Activated CD4-positive, alpha-beta T cell treated with anti-CD3 and anti-CD28 coated beads for 36 hours (primary cell): ENCODE measurements at regions not wholly inside any gene's neighbourhood (a gene's known extent, or its start where the extent isn't known, plus 50 kb on each side); places are given as distances from the start of the nearest gene placed in this dataset.
"Not testable (repeated sequence)": the region's sequence is repeated elsewhere in the genome, so short reads cannot be mapped to it uniquely, and the experiment has no call there.

Experiments
- ATAC-seq: fragments of 200-7000 bp; cut with Tn5 transposase; one replicate; pipeline ENCODE4 v1.10.0; 2021; ENCODE audit warnings: mild to moderate bottlenecking, moderate library complexity
- CTCF ChIA-PET: fragments of 350-600 bp; sonication (Branson Sonifier 250); formaldehyde crosslinking; loops from one replicate; lab custom pipeline; 2021; ENCODE audit warnings: antibody characterized with exemption; lab: Charles Lee
- POLR2A ChIA-PET: fragments of 350-600 bp; sonication (Branson Sonifier 250); formaldehyde crosslinking; loops from one replicate; lab custom pipeline; 2021; ENCODE audit warnings: antibody characterized with exemption, inconsistent platforms; lab: Charles Lee
- DNase-seq: peaks from one replicate; pipeline ENCODE4 v3.0.0-alpha.2; 2020
- H3K27ac Mint-ChIP-seq: one replicate; pipeline ENCODE4 v1.8.0; 2021; ENCODE audit warnings: mixed read lengths
- H3K27me3 Mint-ChIP-seq: one replicate; pipeline ENCODE4 v1.8.0; 2021; ENCODE audit warnings: mixed read lengths
- H3K36me3 Mint-ChIP-seq: one replicate; pipeline ENCODE4 v1.8.0; 2021; ENCODE audit warnings: low read depth, mixed read lengths
- H3K4me1 Mint-ChIP-seq: one replicate; pipeline ENCODE4 v1.8.0; 2021; ENCODE audit warnings: mixed read lengths
- H3K4me3 Mint-ChIP-seq: one replicate; pipeline ENCODE4 v1.8.0; 2021; ENCODE audit warnings: mild to moderate bottlenecking, moderate library complexity, mixed read lengths
- H3K9me3 Mint-ChIP-seq: one replicate; pipeline ENCODE4 v1.8.0; 2021; ENCODE audit warnings: low read depth, mixed read lengths
- intact Hi-C, 2 experiments: fragments of 100-400 bp; cut with DNase I in 1 of 2; cut with micrococcal nuclease in 1 of 2; formaldehyde crosslinking; loops; one replicate each; pipeline versions ENCODE4 v1.14.2 to v1.15.1; 2022 to 2024; cut with DNase I, micrococcal nuclease

GRCh38 chr3:13186435-13186815 lies 113.2 kb upstream of the IQSEC1 start:
- DNase-seq, result no peak

GRCh38 chr3:13185737-13186434 lies 112.7 kb upstream of the IQSEC1 start:
- CTCF ChIA-PET, result interaction anchor here (0.7 kb wide), 1 partner anchor 25 kb away, joined by 4 read pairs; no protein-coding TSS in a partner anchor
- Mint-ChIP-seq H3K4me1 (peaks cover 9% of the 10 kb centered on the region), H3K4me3 (no peak overlapping the region), H3K9me3 (peaks cover 9% of the 10 kb centered on the region), H3K27me3 (peaks cover 7% of the 10 kb centered on the region), H3K27ac (no peak overlapping the region), H3K36me3 (no peaks in the 10 kb centered on the region)
- intact Hi-C loops, result no loop called here
- POLR2A ChIA-PET, result no interaction called here
- ATAC-seq (no peak), DNase-seq (no peak)

More at GRCh38 chr3:13186435-13186815, 113.2 kb upstream of the IQSEC1 start:
- ChIA-PET CTCF (interaction anchor here (0.7 kb wide), 1 partner anchor 26 kb away, joined by 4 read pairs; no protein-coding TSS in a partner anchor), POLR2A (no interaction called here)
- no peaks in the 10 kb centered on the region for H3K36me3 Mint-ChIP-seq
- H3K4me3 Mint-ChIP-seq, result no peak overlapping the region
- no peak for ATAC-seq
- intact Hi-C loops, result no loop called here
- H3K4me1 Mint-ChIP-seq, result peaks cover 9% of the 10 kb centered on the region
- peaks cover 7% of the 10 kb centered on the region for H3K27me3 Mint-ChIP-seq
- H3K27ac Mint-ChIP-seq, result no peak overlapping the region
- peaks cover 9% of the 10 kb centered on the region for H3K9me3 Mint-ChIP-seq

DNA sequence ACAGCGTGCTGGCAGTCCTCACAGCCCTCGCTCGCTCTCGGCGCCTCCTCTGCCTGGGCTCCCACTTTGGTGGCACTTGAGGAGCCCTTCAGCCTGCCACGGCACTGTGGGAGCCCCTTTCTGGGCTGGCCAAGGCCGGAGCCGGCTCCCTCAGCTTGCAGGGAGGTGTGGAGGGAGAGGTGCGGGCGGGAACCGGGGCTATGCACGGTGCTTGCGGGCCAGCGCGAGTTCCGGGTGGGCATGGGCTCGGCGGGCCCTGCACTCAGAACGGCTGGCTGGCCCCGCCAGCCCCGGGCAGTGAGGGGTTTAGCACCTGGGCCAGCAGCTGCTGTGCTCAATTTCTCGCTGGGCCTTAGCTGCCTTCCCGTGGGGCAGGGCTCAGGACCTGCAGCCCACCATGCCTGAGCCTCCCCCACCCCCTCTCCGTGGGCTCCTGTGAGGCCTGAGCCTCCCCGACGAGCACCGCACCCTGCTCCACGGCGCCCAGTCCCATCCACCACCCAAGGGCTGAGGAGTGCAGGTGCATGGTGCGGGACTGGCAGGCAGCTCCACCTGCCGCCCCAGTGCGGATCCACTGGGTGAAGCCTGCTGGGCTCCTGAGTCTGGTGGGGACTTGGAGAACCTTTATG lies 106.5 kb upstream of the IQSEC1 start:
- H3K9me3 Mint-ChIP-seq, result peaks cover 14% of the 10 kb centered on the region
- intact Hi-C loops, H3K36me3 Mint-ChIP-seq, DNase-seq, H3K4me1 Mint-ChIP-seq, H3K4me3 Mint-ChIP-seq, ATAC-seq, POLR2A ChIA-PET, CTCF ChIA-PET, H3K27ac Mint-ChIP-seq, H3K27me3 Mint-ChIP-seq: not testable (repeated sequence)

DNA sequence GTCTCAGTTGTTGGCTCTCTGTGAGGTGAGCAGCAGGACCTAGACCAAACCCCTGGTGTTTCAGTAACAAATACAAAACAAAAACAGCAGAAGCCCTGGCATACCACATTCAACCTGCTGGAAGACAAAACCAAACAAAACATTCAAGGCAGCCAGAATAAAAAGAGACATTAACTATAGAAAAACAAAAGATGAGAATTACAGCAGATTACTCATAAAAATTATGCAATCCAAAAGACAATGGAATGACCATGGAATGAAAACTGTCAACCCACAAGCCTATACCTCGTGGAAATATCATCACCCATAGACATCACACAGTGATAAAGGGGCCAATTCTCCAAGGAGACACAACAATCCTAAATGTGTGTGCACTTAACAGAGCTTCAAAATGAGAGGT lies 106.0 kb upstream of the IQSEC1 start:
- H3K4me1 Mint-ChIP-seq, result no peaks in the 10 kb centered on the region
- H3K27ac Mint-ChIP-seq, result no peak overlapping the region
- POLR2A ChIA-PET, result no interaction called here
- H3K36me3 Mint-ChIP-seq, result peaks cover 7% of the 10 kb centered on the region
- peaks cover 14% of the 10 kb centered on the region for H3K9me3 Mint-ChIP-seq
- CTCF ChIA-PET, result no interaction called here
- no peak for DNase-seq
- H3K4me3 Mint-ChIP-seq, result no peak overlapping the region
- no peaks in the 10 kb centered on the region for H3K27me3 Mint-ChIP-seq
- intact Hi-C loops, result no loop called here
- no peak for ATAC-seq

DNA sequence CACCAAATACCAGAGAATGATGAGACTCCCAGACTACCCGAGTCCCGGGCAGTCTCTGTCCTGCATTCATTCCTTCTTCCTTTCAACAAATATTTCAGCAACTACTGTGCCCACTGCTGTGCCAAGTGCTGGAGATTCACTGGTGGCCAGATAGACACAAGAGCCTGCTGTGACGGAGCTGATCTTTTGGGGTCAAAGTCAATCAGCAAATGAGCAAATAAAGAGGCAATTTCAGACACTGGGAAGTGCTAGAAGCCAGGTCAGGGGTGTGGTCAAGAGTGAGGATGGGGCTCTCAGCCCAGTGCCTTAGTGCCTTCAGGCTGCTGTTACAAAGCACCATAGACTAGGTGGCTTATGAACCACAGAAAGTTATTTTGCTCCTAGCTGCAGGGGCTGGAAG lies 104.9 kb upstream of the IQSEC1 start:
- Mint-ChIP-seq H3K4me3 (no peak overlapping the region), H3K4me1 (no peaks in the 10 kb centered on the region), H3K27me3 (no peaks in the 10 kb centered on the region)

DNA sequence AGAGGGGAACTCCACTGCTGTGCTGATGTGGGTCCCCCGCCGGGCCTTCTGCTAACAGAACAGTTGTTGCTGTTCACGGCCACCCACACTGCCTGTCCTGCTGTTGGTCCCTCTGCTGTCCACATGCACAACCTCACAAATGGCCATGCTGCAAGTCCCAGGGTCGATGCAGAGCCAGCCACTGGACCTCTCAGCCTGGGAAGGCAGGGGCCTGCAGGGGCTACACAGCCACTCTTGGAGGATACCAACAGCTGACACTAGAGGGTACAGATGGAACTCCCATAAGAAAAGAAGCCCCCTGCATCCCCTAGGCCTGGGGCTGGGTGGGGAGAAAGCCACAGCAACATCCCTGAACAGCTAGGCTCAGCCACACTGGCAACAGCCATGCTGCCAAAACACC lies 104.4 kb upstream of the IQSEC1 start:
- H3K27ac Mint-ChIP-seq, result no peak overlapping the region
- intact Hi-C loops, result no loop called here
- H3K36me3 Mint-ChIP-seq, result peaks cover 7% of the 10 kb centered on the region
- CTCF ChIA-PET, result no interaction called here
- H3K4me1 Mint-ChIP-seq, result no peaks in the 10 kb centered on the region
- POLR2A ChIA-PET, result no interaction called here
- H3K4me3 Mint-ChIP-seq, result no peak overlapping the region
- H3K27me3 Mint-ChIP-seq, result no peaks in the 10 kb centered on the region
- H3K9me3 Mint-ChIP-seq, result peaks cover 11% of the 10 kb centered on the region
- DNase-seq, result no peak
- ATAC-seq, result no peak

More for the DNA sequence above, 104.9 kb upstream of the IQSEC1 start:
- CTCF ChIA-PET, result interaction anchor here (0.6 kb wide), 1 partner anchor 356 kb away, joined by 3 read pairs; no protein-coding TSS in a partner anchor
- DNase-seq (no peak), ATAC-seq (no peak)
- Mint-ChIP-seq H3K27ac (no peak overlapping the region), H3K36me3 (peaks cover 7% of the 10 kb centered on the region), H3K9me3 (peaks cover 11% of the 10 kb centered on the region)
- intact Hi-C loops, result no loop called here
- POLR2A ChIA-PET, result no interaction called here

- no peaks in the 10 kb centered on the region for H3K4me1 Mint-ChIP-seq
- ATAC-seq (no peak), DNase-seq (no peak)
- H3K36me3 Mint-ChIP-seq, result peaks cover 7% of the 10 kb centered on the region
- intact Hi-C loops, result no loop called here
- peaks cover 11% of the 10 kb centered on the region for H3K9me3 Mint-ChIP-seq
- no peaks in the 10 kb centered on the region for H3K27me3 Mint-ChIP-seq
- H3K27ac Mint-ChIP-seq, result no peak overlapping the region
- ChIA-PET CTCF (no interaction called here), POLR2A (no interaction called here)
- H3K4me3 Mint-ChIP-seq, result no peak overlapping the region
Measured at GRCh38 chr3:13177236-13177635, 104.0 kb upstream of the IQSEC1 start.

- no peak overlapping the region for H3K4me3 Mint-ChIP-seq
- intact Hi-C loops, result no loop called here
- ChIA-PET CTCF (no interaction called here), POLR2A (interaction anchor here (0.6 kb wide), 1 partner anchor 79 kb away, joined by 4 read pairs; no protein-coding TSS in a partner anchor)
- ATAC-seq (no peak), DNase-seq (no peak)
- H3K9me3 Mint-ChIP-seq, result peaks cover 11% of the 10 kb centered on the region
- no peaks in the 10 kb centered on the region for H3K4me1 Mint-ChIP-seq
- H3K36me3 Mint-ChIP-seq, result peaks cover 7% of the 10 kb centered on the region
- H3K27me3 Mint-ChIP-seq, result no peaks in the 10 kb centered on the region
- H3K27ac Mint-ChIP-seq, result no peak overlapping the region
Measured at GRCh38 chr3:13176445-13176844, 103.2 kb upstream of the IQSEC1 start.

DNA sequence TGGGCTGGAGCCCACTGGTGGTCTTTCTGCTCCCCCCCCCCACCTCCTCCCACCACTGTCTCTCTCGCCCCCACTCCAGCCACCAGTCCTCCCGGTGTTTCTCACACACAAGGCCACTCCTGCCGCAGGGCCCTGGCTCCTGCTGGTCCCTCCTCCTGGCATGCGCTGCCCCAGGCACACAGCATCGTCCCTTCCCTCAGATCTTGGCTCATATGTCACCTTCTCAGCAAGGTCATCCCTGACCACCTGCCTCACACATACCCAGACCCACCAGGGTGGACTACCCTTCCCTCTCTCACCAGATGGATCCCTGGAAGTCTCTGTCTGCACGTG lies 101.5 kb upstream of the IQSEC1 start:
- Mint-ChIP-seq H3K27me3 (no peaks in the 10 kb centered on the region), H3K4me1 (no peaks in the 10 kb centered on the region), H3K27ac (no peak overlapping the region), H3K4me3 (no peak overlapping the region), H3K36me3 (peaks cover 7% of the 10 kb centered on the region), H3K9me3 (peaks cover 9% of the 10 kb centered on the region)
- ATAC-seq (no peak), DNase-seq (no peak)
- intact Hi-C loops, result no loop called here
- ChIA-PET CTCF (no interaction called here), POLR2A (interaction anchor here (0.5 kb wide), 1 partner anchor 83 kb away, joined by 5 read pairs; no protein-coding TSS in a partner anchor)

GRCh38 chr3:13174011-13174802 lies 101.0 kb upstream of the IQSEC1 start:
- H3K4me3 Mint-ChIP-seq, result no peak overlapping the region
- POLR2A ChIA-PET, result interaction anchor here (0.5 kb wide), 1 partner anchor 83 kb away, joined by 5 read pairs; no protein-coding TSS in a partner anchor
- no peak overlapping the region for H3K27ac Mint-ChIP-seq
- no peaks in the 10 kb centered on the region for H3K4me1 Mint-ChIP-seq
- no peaks in the 10 kb centered on the region for H3K27me3 Mint-ChIP-seq
- H3K9me3 Mint-ChIP-seq, result peaks cover 8% of the 10 kb centered on the region
- DNase-seq, result no peak
- no peak for ATAC-seq
- CTCF ChIA-PET, result no interaction called here
- intact Hi-C loops, result no loop called here
- H3K36me3 Mint-ChIP-seq, result peaks cover 5% of the 10 kb centered on the region

- DNase-seq, result no peak
- Mint-ChIP-seq H3K9me3 (no peaks in the 10 kb centered on the region), H3K4me3 (no peak overlapping the region), H3K4me1 (no peaks in the 10 kb centered on the region), H3K27ac (no peak overlapping the region), H3K27me3 (no peaks in the 10 kb centered on the region), H3K36me3 (no peaks in the 10 kb centered on the region)
- intact Hi-C loops, result no loop called here
- no peak for ATAC-seq
- POLR2A ChIA-PET, result no interaction called here
- CTCF ChIA-PET, result no interaction called here
Measured at GRCh38 chr3:13173186-13173585, 100.0 kb upstream of the IQSEC1 start.
